HepG2 (cell line): ENCODE measurements at regions not wholly inside any gene's neighbourhood (a gene's known extent, or its start where the extent isn't known, plus 50 kb on each side); places are given as distances from the start of the nearest gene placed in this dataset.

Source experiments
- AGO2 ChIP-seq: fragments of 200-400 bp; formaldehyde crosslinking; optimal IDR thresholded peaks from 2 replicates; pipeline ENCODE3; 2017; ENCODE audit warnings: mild to moderate bottlenecking, low read depth, low read length, moderate library complexity
- EZH2 ChIP-seq: conservative IDR thresholded peaks from 2 replicates; pipeline ENCODE4 v1.6.1; 2012; ENCODE audit warnings: mild to moderate bottlenecking, low read depth, low read length, moderate library complexity
- NFIC ChIP-seq: IDR thresholded peaks from 2 replicates; pipeline ENCODE4 v1.6.1; 2012; ENCODE audit warnings: mild to moderate bottlenecking, low read length, inconsistent platforms
- RORA ChIP-seq: sonication (generic); formaldehyde crosslinking; IDR thresholded peaks from 2 replicates; pipeline ENCODE4 v1.5.0; 2020; ENCODE audit warnings: mild to moderate bottlenecking, missing genetic modification reagents, moderate library complexity
- SIN3A ChIP-seq: IDR thresholded peaks from 2 replicates; pipeline ENCODE4 v1.6.1; 2011; ENCODE audit warnings: low read depth, mild to moderate bottlenecking, control low read depth, low read length, borderline replicate concordance
- TCF7 ChIP-seq: sonication (generic); IDR thresholded peaks from 2 replicates; pipeline ENCODE4 v1.6.1; 2016; ENCODE audit warnings: antibody characterized with exemption, low read depth
- ZFP36 ChIP-seq: fragments of 150-350 bp; IDR thresholded peaks from 2 replicates; pipeline ENCODE4 v1.6.1; 2018; ENCODE audit warnings: borderline replicate concordance, low read length, low read depth; ENCODE audit not compliant: partially characterized antibody
- ZNF17 ChIP-seq: sonication (generic); formaldehyde crosslinking; IDR thresholded peaks from 2 replicates; pipeline ENCODE4 v1.5.0; 2020; ENCODE audit warnings: mild to moderate bottlenecking, missing genetic modification reagents
- TF ChIP-seq, protein P1 (sequence below): sonication (generic); formaldehyde crosslinking; IDR thresholded peaks from 2 replicates; pipeline ENCODE4 v1.5.0; 2020; ENCODE audit warnings: mild to moderate bottlenecking, missing genetic modification reagents, moderate library complexity
- TF ChIP-seq, protein P2 (sequence below): sonication (generic); formaldehyde crosslinking; IDR thresholded peaks from 2 replicates; pipeline ENCODE4 v1.4.0; 2020; ENCODE audit warnings: missing genetic modification reagents, mild to moderate bottlenecking, borderline replicate concordance
- TF ChIP-seq, protein P3 (sequence below), 2 experiments: fragments of 450-650 bp in 1 of 2; sonication (generic) in 1 of 2; formaldehyde crosslinking in 1 of 2; IDR thresholded peaks; 2 replicates each; pipeline versions ENCODE4 v1.6.1 to v1.8.0; 2016 to 2022; ENCODE audit warnings: antibody characterized with exemption in 1 of 2, mild to moderate bottlenecking in 1 of 2, missing genetic modification reagents in 1 of 2
- TF ChIP-seq, protein P4 (sequence below): sonication (generic); formaldehyde crosslinking; IDR thresholded peaks from 2 replicates; pipeline ENCODE4 v1.8.1; 2023; ENCODE audit warnings: mild to moderate bottlenecking, missing genetic modification reagents

DNA sequence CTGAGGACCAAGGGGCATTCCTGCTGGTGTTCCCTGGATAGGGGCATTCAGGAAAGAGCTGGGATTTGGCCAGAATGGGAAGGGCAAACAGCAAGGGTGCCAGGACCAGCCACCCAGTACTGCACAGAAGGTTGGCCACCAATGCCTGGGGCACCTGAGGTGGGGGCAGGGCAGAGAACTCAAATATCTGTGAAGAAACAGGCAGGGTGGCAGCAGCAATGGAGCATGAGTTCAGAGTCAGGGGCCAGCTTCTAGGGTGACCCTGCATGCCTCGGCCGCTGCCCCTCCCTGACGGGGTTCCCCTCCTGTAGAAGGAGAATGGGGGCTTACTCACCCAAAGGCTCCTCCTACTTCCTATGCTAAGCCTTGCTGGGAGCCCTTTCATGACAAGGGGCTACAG is 79.3 kb upstream of the SHANK2 start:
- TF ChIP-seq, protein P1, sequence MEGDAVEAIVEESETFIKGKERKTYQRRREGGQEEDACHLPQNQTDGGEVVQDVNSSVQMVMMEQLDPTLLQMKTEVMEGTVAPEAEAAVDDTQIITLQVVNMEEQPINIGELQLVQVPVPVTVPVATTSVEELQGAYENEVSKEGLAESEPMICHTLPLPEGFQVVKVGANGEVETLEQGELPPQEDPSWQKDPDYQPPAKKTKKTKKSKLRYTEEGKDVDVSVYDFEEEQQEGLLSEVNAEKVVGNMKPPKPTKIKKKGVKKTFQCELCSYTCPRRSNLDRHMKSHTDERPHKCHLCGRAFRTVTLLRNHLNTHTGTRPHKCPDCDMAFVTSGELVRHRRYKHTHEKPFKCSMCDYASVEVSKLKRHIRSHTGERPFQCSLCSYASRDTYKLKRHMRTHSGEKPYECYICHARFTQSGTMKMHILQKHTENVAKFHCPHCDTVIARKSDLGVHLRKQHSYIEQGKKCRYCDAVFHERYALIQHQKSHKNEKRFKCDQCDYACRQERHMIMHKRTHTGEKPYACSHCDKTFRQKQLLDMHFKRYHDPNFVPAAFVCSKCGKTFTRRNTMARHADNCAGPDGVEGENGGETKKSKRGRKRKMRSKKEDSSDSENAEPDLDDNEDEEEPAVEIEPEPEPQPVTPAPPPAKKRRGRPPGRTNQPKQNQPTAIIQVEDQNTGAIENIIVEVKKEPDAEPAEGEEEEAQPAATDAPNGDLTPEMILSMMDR (CRISPR knock-in tag): no peak
- TF ChIP-seq RORA (CRISPR knock-in tag) (no peak), TCF7 (no peak), NFIC (no peak), ZFP36 (no peak), SIN3A (no peak), EZH2 (no peak), ZNF17 (CRISPR knock-in tag) (no peak), AGO2 (no peak)
- TF ChIP-seq, protein P2, sequence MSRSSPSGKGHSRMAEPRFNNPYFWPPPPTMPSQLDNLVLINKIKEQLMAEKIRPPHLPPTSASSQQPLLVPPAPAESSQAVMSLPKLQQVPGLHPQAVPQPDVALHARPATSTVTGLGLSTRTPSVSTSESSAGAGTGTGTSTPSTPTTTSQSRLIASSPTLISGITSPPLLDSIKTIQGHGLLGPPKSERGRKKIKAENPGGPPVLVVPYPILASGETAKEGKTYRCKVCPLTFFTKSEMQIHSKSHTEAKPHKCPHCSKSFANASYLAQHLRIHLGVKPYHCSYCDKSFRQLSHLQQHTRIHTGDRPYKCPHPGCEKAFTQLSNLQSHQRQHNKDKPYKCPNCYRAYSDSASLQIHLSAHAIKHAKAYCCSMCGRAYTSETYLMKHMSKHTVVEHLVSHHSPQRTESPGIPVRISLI (CRISPR knock-in tag): no peak
- TF ChIP-seq, protein P3, sequence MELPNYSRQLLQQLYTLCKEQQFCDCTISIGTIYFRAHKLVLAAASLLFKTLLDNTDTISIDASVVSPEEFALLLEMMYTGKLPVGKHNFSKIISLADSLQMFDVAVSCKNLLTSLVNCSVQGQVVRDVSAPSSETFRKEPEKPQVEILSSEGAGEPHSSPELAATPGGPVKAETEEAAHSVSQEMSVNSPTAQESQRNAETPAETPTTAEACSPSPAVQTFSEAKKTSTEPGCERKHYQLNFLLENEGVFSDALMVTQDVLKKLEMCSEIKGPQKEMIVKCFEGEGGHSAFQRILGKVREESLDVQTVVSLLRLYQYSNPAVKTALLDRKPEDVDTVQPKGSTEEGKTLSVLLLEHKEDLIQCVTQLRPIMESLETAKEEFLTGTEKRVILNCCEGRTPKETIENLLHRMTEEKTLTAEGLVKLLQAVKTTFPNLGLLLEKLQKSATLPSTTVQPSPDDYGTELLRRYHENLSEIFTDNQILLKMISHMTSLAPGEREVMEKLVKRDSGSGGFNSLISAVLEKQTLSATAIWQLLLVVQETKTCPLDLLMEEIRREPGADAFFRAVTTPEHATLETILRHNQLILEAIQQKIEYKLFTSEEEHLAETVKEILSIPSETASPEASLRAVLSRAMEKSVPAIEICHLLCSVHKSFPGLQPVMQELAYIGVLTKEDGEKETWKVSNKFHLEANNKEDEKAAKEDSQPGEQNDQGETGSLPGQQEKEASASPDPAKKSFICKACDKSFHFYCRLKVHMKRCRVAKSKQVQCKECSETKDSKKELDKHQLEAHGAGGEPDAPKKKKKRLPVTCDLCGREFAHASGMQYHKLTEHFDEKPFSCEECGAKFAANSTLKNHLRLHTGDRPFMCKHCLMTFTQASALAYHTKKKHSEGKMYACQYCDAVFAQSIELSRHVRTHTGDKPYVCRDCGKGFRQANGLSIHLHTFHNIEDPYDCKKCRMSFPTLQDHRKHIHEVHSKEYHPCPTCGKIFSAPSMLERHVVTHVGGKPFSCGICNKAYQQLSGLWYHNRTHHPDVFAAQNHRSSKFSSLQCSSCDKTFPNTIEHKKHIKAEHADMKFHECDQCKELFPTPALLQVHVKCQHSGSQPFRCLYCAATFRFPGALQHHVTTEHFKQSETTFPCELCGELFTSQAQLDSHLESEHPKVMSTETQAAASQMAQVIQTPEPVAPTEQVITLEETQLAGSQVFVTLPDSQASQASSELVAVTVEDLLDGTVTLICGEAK (IDR thresholded peaks at IDR 0.05): no peak
- TF ChIP-seq, protein P3 (CRISPR knock-in tag; IDR thresholded peaks at IDR 0.05): no peak
- TF ChIP-seq, protein P4, sequence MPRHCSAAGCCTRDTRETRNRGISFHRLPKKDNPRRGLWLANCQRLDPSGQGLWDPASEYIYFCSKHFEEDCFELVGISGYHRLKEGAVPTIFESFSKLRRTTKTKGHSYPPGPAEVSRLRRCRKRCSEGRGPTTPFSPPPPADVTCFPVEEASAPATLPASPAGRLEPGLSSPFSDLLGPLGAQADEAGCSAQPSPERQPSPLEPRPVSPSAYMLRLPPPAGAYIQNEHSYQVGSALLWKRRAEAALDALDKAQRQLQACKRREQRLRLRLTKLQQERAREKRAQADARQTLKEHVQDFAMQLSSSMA (CRISPR knock-in tag): no peak
